Gastroesophageal sphincter (tissue), 2 donors: ENCODE measurements at regions not wholly inside any gene's neighbourhood (a gene's known extent, or its start where the extent isn't known, plus 50 kb on each side); places are given as distances from the start of the nearest gene placed in this dataset.

Experiments
- POLR2A ChIP-seq, 2 donors: fragments of 450-650 bp; IDR thresholded peaks; one replicate each; pipeline ENCODE4 v1.6.1; 2017; ENCODE audit warnings: antibody characterized with exemption in 2 of 2, mild to moderate bottlenecking in 2 of 2, moderate library complexity in 1 of 2
- POLR2AphosphoS5 ChIP-seq: sonication (generic); formaldehyde crosslinking; IDR thresholded peaks from one replicate; pipeline ENCODE4 v1.6.1; 2017; ENCODE audit warnings: antibody characterized with exemption

GRCh38 chr4:100067255-100067654 lies 117.2 kb upstream of the H2AZ1 start:
- TF ChIP-seq POLR2AphosphoS5 (no peak), POLR2A (IDR thresholded peaks at IDR 0.05) (no peak)
